ENCODE measurements at regions not wholly inside any gene's neighbourhood (a gene's known extent, or its start where the extent isn't known, plus 50 kb on each side); places are given as distances from the start of the nearest gene placed in this dataset.

GRCh38 chr15:31799715-31800321 lies 230.5 kb upstream of the CHRNA7 start:
- Histone ChIP-seq H3K9ac (ENCODE audit: low read length) (no peak overlapping the region), H4K20me1 (ENCODE audit: control insufficient read depth, insufficient read depth, low read length, poor library complexity, severe bottlenecking) (no peaks in the 10 kb centered on the region), H3K9me3 (ENCODE audit: control extremely low read depth in 1 of 3, control insufficient read depth in 2 of 3, insufficient read depth in 1 of 3, low read length in 2 of 3) (peaks cover 0 to 2% (median 0%) of the 10 kb centered on the region in 3 donors), H3K4me1 (ENCODE audit: control insufficient read depth in 2 of 2, insufficient read depth in 2 of 2, low read length in 2 of 2) (no peaks in the 10 kb centered on the region), H3K4me2 (replicated peaks; ENCODE audit: low read depth, low read length, poor library complexity, severe bottlenecking) (no peak overlapping the region), H3K4me3 (ENCODE audit: control extremely low read depth in 1 of 5, extremely low read depth in 1 of 5, insufficient read depth in 1 of 5, low read depth in 2 of 5, low read length in 4 of 5) (no peak overlapping the region), H3K79me2 (ENCODE audit: control insufficient read depth, insufficient read depth, low read length) (no peaks in the 10 kb centered on the region), H3K27ac (ENCODE audit: low read length in 2 of 2) (no peak overlapping the region), H3K36me3 (replicated peaks in 1 of 2; ENCODE audit: control extremely low read depth in 1 of 2, control insufficient read depth in 1 of 2, extremely low read depth in 1 of 2, insufficient read depth in 2 of 2, low read length in 1 of 2) (no peaks in the 10 kb centered on the region), H2AFZ (ENCODE audit: insufficient read depth, low read depth, low read length, poor library complexity, severe bottlenecking) (no peak overlapping the region), H3K27me3 (replicated peaks in 1 of 4; ENCODE audit: control extremely low read depth in 1 of 4, control insufficient read depth in 3 of 4, insufficient read depth in 4 of 4, low read length in 3 of 4) (peaks cover 0 to 4% (median 0%) of the 10 kb centered on the region in 4 experiments)
- ChIA-PET CTCF (no interaction called here), POLR2A (no interaction called here)
- 91% methylated on average over 6 of the region's 7 CpGs for WGBS (ENCODE audit: insufficient coverage)
- TF ChIP-seq CTCF (IDR thresholded peaks at IDR 0.05) (no peak), EZH2 (IDR thresholded peaks at IDR 0.05; ENCODE audit: borderline replicate concordance, insufficient read depth, low read depth, low read length, poor library complexity, severe bottlenecking) (no peak)
- no peak overlapping the region for H3K27ac Mint-ChIP-seq
- H3K4me3 Mint-ChIP-seq, result no peak overlapping the region
- H3K9me3 Mint-ChIP-seq (ENCODE audit: insufficient read depth), result no peaks in the 10 kb centered on the region
- no peaks in the 10 kb centered on the region for H3K4me1 Mint-ChIP-seq
- intact Hi-C loops (cut with micrococcal nuclease), result no loop called here
- DNase-seq, result no peak
- ATAC-seq (ENCODE audit: low read depth), result no peak
- H3K27me3 Mint-ChIP-seq, result no peaks in the 10 kb centered on the region

GRCh38 chr15:31801152-31801551 lies 229.2 kb upstream of the CHRNA7 start:
- Mint-ChIP-seq H3K27me3 (peaks cover 2% of the 10 kb centered on the region), H3K27ac (no peak overlapping the region), H3K4me3 (no peak overlapping the region), H3K9me3 (ENCODE audit: insufficient read depth) (no peaks in the 10 kb centered on the region), H3K4me1 (no peaks in the 10 kb centered on the region)
- Histone ChIP-seq H3K27ac (ENCODE audit: low read length in 2 of 2) (no peak overlapping the region), H3K27me3 (replicated peaks in 1 of 4; ENCODE audit: control extremely low read depth in 1 of 4, control insufficient read depth in 3 of 4, insufficient read depth in 4 of 4, low read length in 3 of 4) (peaks cover 0 to 4% (median 0%) of the 10 kb centered on the region in 4 experiments), H4K20me1 (ENCODE audit: control insufficient read depth, insufficient read depth, low read length, poor library complexity, severe bottlenecking) (no peaks in the 10 kb centered on the region), H3K4me2 (replicated peaks; ENCODE audit: low read depth, low read length, poor library complexity, severe bottlenecking) (no peak overlapping the region), H2AFZ (ENCODE audit: insufficient read depth, low read depth, low read length, poor library complexity, severe bottlenecking) (no peak overlapping the region), H3K79me2 (ENCODE audit: control insufficient read depth, insufficient read depth, low read length) (no peaks in the 10 kb centered on the region), H3K4me3 (ENCODE audit: control extremely low read depth in 1 of 5, extremely low read depth in 1 of 5, insufficient read depth in 1 of 5, low read depth in 2 of 5, low read length in 4 of 5) (no peak overlapping the region), H3K9ac (ENCODE audit: low read length) (no peak overlapping the region), H3K4me1 (ENCODE audit: control insufficient read depth in 2 of 2, insufficient read depth in 2 of 2, low read length in 2 of 2) (no peaks in the 10 kb centered on the region), H3K9me3 (ENCODE audit: control extremely low read depth in 1 of 3, control insufficient read depth in 2 of 3, insufficient read depth in 1 of 3, low read length in 2 of 3) (peaks cover 0 to 2% (median 0%) of the 10 kb centered on the region in 3 donors), H3K36me3 (replicated peaks in 1 of 2; ENCODE audit: control extremely low read depth in 1 of 2, control insufficient read depth in 1 of 2, extremely low read depth in 1 of 2, insufficient read depth in 2 of 2, low read length in 1 of 2) (no peaks in the 10 kb centered on the region)
- POLR2A ChIA-PET, result no interaction called here
- TF ChIP-seq CTCF (IDR thresholded peaks at IDR 0.05) (no peak), EZH2 (IDR thresholded peaks at IDR 0.05; ENCODE audit: borderline replicate concordance, insufficient read depth, low read depth, low read length, poor library complexity, severe bottlenecking) (no peak)
- intact Hi-C loops (cut with micrococcal nuclease), result no loop called here
- DNase-seq, result no peak
- CTCF ChIA-PET, result no interaction called here
- no peak for ATAC-seq (ENCODE audit: low read depth)
- 87% methylated on average over 3 of the region's 5 CpGs for WGBS (ENCODE audit: insufficient coverage)

Measured in B cell (primary cell).